ENCODE measurements at regions not wholly inside any gene's neighbourhood (a gene's known extent, or its start where the extent isn't known, plus 50 kb on each side); places are given as distances from the start of the nearest gene placed in this dataset.

DNA sequence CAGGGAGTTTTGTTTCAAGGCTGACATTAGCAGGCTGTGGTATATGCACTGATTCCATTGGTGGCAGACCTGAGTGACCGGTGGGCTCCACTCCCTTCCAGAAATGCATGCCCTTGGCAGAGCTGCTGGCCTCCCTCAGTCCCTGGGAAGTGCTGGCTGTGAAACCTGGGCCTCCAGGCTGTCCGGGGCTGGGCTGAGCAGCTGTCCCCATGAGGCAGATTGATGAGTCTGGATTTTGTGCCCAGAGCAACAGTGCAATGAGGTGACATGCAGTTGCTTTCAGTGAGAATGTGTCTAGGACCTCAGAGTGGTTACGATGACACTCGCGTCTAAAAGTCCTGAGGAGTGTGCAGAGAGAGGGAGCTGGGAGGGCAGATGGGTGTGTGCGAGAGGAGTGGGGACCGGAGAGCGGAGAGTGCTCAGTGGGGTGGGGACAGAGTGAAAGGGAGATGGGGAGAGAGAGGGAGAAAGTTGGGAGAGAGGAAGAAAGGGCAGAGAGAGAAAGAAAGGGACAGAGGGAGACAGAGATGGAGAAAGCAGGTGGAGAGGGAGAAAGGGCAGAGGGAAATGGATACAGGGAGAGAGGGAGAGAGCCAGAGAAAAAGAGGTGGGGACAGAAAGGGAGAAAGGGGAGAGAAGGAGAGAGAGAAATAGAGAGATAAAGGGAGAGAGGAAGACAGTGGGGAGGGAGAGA, 978.3 kb downstream of the BRD1 start:
- no peak for DNase-seq (ENCODE audit: insufficient read length, low spot score)
- FAIRE-seq, result no peak
- TF ChIP-seq POLR2A (IDR thresholded peaks at IDR 0.05; ENCODE audit: low read depth, low read length) (no peak), TAF1 (IDR thresholded peaks at IDR 0.05; ENCODE audit: low read depth, low read length) (no peak), POLR2AphosphoS5 (IDR thresholded peaks at IDR 0.05; ENCODE audit: low read depth, low read length) (no peak), PAX5 (IDR thresholded peaks at IDR 0.05; ENCODE audit: insufficient read depth, low read length, severe bottlenecking) (no peak), SPI1 (IDR thresholded peaks at IDR 0.05; ENCODE audit: low read depth, low read length) (no peak), POU2F2 (IDR thresholded peaks at IDR 0.05; ENCODE audit: low read depth, low read length) (no peak)

DNA sequence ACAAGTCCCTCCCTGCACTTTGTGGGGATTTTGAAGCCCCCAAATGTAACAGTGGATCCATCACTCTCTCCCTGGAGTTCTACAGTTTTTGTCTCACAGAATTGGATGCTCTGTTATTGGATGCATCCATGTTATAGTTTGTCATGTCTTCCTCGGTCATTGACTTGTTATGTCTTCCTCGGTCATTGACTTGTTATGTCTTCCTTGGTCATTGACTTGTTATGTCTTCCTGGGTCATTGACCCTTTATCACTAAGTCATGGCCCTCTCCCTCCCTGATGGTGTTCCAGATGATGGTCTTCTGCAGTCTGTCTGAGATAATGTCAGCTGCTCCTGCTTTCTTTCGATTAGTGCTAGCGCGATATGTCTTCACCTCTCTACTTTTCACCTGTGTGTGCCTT, 981.5 kb downstream of the BRD1 start:
- FAIRE-seq (no peak), DNase-seq (ENCODE audit: insufficient read length, low spot score) (no peak)
- TF ChIP-seq TAF1 (IDR thresholded peaks at IDR 0.05; ENCODE audit: low read depth, low read length) (no peak), POLR2AphosphoS5 (IDR thresholded peaks at IDR 0.05; ENCODE audit: low read depth, low read length) (no peak)

DNA sequence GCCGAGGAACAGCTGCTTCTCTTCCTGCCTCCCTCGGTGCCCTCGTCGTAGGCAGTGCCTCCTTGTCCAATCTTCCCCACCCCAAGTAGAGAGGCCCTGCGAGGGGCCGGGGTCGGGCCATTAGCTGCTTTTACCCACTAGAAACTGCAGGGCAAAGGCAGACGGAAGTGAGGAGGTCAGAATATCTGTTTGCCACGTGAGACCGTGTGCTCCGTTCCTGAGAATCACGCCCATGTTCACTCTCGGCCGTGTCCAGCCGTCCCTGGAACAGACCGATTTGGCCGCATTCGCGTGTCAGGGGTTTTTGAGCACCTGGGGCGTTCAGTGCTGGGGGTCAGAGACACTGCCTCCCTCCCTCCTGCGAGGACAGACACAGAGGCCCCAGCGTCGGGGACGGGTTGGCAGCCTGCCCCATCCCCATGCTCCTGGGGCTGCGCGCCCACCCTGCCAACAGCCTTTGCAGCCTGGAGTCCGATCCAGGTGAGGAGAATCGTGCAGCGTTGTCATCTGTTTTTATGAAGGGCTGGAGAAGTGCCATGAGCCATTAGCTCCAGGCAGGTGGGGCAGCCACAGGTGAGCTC, 982.2 kb downstream of the BRD1 start:
- no peak for DNase-seq (ENCODE audit: insufficient read length, low spot score)
- no peak for FAIRE-seq
- no peak for TF ChIP-seq TAF1 (IDR thresholded peaks at IDR 0.05; ENCODE audit: low read depth, low read length)
- no peak for TF ChIP-seq POU2F2 (IDR thresholded peaks at IDR 0.05; ENCODE audit: low read depth, low read length)
- no peak for TF ChIP-seq POLR2A (IDR thresholded peaks at IDR 0.05; ENCODE audit: low read depth, low read length)
- no peak for TF ChIP-seq POLR2AphosphoS5 (IDR thresholded peaks at IDR 0.05; ENCODE audit: low read depth, low read length)

DNA sequence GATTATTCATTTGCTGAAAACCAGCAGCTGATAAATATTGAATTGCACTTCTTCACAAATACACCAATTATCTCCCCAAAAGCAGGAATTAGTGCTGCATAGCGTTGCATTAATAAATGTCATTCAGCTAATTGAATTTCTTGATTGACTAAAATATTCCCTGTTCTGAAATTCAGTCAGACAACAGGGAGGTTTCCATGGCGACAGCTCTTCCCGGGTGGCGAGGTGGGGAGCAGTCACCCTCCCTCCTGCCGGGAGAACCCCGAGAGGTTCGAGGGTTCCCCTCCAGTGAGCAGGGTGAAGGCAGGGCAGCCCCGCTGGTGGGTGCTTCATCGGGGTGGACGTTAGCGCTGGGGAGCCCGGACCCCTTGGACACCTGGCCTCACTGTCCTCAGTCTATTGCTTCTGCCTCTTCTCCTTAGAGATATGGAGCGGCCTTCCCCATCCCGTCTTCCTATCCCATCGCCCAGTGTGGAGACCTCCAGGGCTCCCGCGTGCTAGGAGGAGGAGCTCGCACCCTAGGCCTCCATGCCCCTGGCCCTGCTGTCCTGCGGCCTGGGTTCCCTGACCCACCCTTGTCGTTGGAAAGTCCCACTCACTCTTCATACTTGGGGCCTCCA, 983.5 kb downstream of the BRD1 start:
- FAIRE-seq, result no peak
- no peak for DNase-seq (ENCODE audit: insufficient read length, low spot score)
- TF ChIP-seq SPI1 (IDR thresholded peaks at IDR 0.05; ENCODE audit: low read depth, low read length), result no peak
- TF ChIP-seq TAF1 (IDR thresholded peaks at IDR 0.05; ENCODE audit: low read depth, low read length), result no peak
- TF ChIP-seq POLR2A (IDR thresholded peaks at IDR 0.05; ENCODE audit: low read depth, low read length), result no peak
- no peak for TF ChIP-seq PAX5 (IDR thresholded peaks at IDR 0.05; ENCODE audit: insufficient read depth, low read length, severe bottlenecking)
- no peak for TF ChIP-seq POU2F2 (IDR thresholded peaks at IDR 0.05; ENCODE audit: low read depth, low read length)

DNA sequence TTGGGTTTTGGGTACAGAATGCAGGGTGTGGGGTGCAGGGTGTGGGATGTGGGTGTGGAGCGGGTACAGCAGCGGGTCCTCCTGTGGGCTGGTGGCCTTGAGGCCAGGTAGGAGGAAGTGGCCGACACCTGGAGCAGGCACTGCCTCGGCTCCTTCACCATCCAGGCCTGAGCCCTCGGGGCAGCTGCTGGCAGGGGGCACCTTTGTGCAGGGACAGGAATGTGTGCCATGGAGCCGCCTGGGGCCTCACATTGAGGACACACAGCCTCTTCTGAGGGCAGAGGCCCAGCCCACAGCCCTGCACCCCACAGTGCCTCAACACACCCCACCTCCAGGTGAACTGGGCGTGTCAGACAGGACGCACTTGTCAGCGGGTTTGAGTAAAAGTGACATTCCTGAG, 984.0 kb downstream of the BRD1 start:
- TF ChIP-seq TAF1 (IDR thresholded peaks at IDR 0.05; ENCODE audit: low read depth, low read length), result no peak
- TF ChIP-seq POLR2AphosphoS5 (IDR thresholded peaks at IDR 0.05; ENCODE audit: low read depth, low read length), result no peak
- no peak for TF ChIP-seq PAX5 (IDR thresholded peaks at IDR 0.05; ENCODE audit: insufficient read depth, low read length, severe bottlenecking)
- no peak for TF ChIP-seq POU2F2 (IDR thresholded peaks at IDR 0.05; ENCODE audit: low read depth, low read length)
- no peak for TF ChIP-seq SPI1 (IDR thresholded peaks at IDR 0.05; ENCODE audit: low read depth, low read length)
- TF ChIP-seq POLR2A (IDR thresholded peaks at IDR 0.05; ENCODE audit: low read depth, low read length), result no peak
- DNase-seq (ENCODE audit: insufficient read length, low spot score), result no peak
- FAIRE-seq, result no peak

DNA sequence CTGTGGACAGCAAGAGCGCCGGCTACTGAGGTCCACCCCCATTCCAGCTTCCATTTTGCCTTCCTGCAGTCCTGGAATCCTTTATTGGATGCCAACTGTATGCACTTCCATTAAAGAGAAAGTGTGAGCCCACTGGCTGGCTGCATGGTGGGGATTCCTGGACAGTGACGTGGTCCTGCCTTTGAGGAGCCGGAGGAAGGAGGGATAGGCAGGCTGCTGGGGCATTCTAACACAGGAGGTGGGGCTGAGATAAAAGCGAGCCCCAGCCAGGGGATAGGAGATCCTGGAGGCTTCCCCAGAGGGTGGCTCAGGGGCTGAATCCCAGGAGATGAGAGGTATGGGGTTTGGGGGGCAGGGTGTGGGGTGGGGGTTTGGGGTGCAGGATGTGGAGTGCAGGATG, 984.7 kb downstream of the BRD1 start:
- DNase-seq (ENCODE audit: insufficient read length, low spot score) (no peak), FAIRE-seq (no peak)
- TF ChIP-seq POLR2AphosphoS5 (IDR thresholded peaks at IDR 0.05; ENCODE audit: low read depth, low read length) (no peak), PAX5 (IDR thresholded peaks at IDR 0.05; ENCODE audit: insufficient read depth, low read length, severe bottlenecking) (no peak), POLR2A (IDR thresholded peaks at IDR 0.05; ENCODE audit: low read depth, low read length) (no peak), POU2F2 (IDR thresholded peaks at IDR 0.05; ENCODE audit: low read depth, low read length) (no peak), TAF1 (IDR thresholded peaks at IDR 0.05; ENCODE audit: low read depth, low read length) (no peak), SPI1 (IDR thresholded peaks at IDR 0.05; ENCODE audit: low read depth, low read length) (no peak)

DNA sequence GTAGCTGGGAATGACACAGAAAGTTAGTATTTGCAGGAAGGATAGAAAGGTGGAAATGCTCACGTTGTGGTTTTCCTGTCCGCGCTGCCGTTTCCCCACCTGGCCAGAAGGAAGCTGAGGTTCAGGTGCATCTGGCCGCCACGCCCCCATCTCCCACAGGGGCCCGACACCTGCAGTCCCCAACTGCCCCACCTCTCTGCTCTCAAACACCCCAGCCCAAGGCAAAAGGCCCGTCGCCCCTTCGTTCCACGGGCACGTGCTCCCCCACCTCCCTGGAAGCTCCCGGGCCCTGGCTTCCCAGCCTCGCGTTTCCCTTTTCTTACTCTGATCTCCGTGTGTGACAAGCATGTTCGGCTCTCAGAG, 985.1 kb downstream of the BRD1 start:
- FAIRE-seq (no peak), DNase-seq (ENCODE audit: insufficient read length, low spot score) (no peak)
- TF ChIP-seq POLR2A (IDR thresholded peaks at IDR 0.05; ENCODE audit: low read depth, low read length) (no peak), TAF1 (IDR thresholded peaks at IDR 0.05; ENCODE audit: low read depth, low read length) (no peak), POU2F2 (IDR thresholded peaks at IDR 0.05; ENCODE audit: low read depth, low read length) (no peak), SPI1 (IDR thresholded peaks at IDR 0.05; ENCODE audit: low read depth, low read length) (no peak)

DNA sequence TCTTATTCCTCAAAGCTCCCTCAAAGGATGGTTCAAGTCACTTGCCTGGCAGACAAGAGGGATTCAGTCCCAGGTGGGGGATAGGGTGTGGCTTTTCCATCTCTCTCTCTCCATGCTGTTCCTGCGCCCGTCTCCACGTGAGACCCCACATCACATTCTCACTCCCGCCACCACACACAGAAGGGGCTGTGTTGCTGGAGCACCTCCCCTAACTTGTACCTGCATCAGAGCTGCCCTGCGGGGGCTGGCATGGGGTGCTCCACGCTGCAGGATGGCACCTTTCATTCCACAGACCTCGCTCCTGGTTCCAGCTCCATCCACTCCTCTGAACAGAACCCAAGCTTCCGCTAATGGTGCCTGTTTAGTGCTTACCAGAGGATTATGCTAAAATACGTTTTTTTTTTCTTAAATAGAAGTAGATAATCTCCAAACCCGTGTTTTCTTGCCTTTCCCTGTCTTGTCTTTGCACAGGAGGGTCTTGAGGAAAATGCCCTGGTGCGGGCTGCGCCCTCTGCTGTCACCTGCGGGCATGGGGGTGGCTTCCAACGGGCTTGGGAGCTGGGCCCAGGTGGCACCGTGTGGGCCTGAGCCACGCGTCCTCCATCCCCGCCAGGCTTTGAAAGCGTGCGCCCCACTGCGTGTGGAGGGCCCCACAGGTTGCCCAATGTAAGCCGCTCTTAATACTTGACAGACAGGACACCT, 985.6 kb downstream of the BRD1 start:
- DNase-seq (ENCODE audit: insufficient read length, low spot score), result no peak
- TF ChIP-seq POLR2AphosphoS5 (IDR thresholded peaks at IDR 0.05; ENCODE audit: low read depth, low read length), result no peak
- TF ChIP-seq PAX5 (IDR thresholded peaks at IDR 0.05; ENCODE audit: insufficient read depth, low read length, severe bottlenecking), result no peak
- TF ChIP-seq POU2F2 (IDR thresholded peaks at IDR 0.05; ENCODE audit: low read depth, low read length), result no peak
- TF ChIP-seq POLR2A (IDR thresholded peaks at IDR 0.05; ENCODE audit: low read depth, low read length), result no peak
- TF ChIP-seq SPI1 (IDR thresholded peaks at IDR 0.05; ENCODE audit: low read depth, low read length), result no peak
- TF ChIP-seq TAF1 (IDR thresholded peaks at IDR 0.05; ENCODE audit: low read depth, low read length), result no peak
- no peak for FAIRE-seq

DNA sequence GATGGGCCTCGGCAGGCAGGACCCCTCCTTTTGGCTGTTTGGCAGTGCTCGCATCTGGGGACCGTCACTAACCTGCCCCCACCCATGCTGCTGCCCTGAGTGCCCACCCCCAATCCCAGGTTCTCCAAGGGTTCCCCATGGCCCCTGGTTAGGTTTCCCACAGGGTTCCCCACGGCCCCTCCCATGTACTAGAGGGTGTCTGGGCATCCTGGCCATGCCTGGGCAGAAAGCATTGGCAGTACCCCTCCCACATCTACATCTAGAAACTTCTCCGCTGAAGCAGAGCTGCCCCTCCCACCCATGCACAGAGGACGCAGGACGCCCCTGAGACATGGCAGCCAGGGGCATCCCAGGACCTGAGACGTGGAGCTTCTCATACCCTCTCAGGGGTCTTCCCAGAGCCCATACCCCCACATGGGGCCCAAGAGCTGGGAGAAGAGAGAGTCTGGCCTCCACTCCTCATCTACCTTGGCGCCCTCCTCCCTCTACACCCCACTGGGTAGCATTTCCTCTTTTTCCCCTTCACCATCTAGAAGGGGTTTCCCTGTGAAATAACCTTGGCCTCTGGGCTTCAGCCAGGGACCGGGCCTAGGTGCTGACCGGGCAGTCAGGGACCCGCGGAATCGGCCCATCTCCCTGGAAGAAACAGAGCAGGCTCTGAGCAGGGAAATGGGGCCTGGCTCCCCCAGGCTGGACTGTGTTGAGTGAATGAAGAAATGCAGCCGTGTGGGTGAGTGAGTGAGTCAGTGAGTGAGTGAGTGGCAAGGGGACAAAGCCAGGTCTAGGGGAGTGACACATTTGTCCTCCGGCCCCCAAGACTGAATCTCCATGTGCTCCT, 987.3 kb downstream of the BRD1 start:
- no peak for TF ChIP-seq POLR2AphosphoS5 (IDR thresholded peaks at IDR 0.05; ENCODE audit: low read depth, low read length)
- TF ChIP-seq SPI1 (IDR thresholded peaks at IDR 0.05; ENCODE audit: low read depth, low read length), result peak; percentile 6; the same call in 1 of the 2 replicates
- TF ChIP-seq TAF1 (IDR thresholded peaks at IDR 0.05; ENCODE audit: low read depth, low read length), result no peak
- FAIRE-seq, result no peak

More for the DNA sequence above, 987.3 kb downstream of the BRD1 start:
- DNase-seq (ENCODE audit: insufficient read length, low spot score), result no peak

All from GM12891 (cell line).